ENCODE measurements at regions not wholly inside any gene's neighbourhood (a gene's known extent, or its start where the extent isn't known, plus 50 kb on each side); places are given as distances from the start of the nearest gene placed in this dataset.

GRCh38 chr18:55934821-55935220 is 346.8 kb upstream of the TCF4 start:
- Histone ChIP-seq H3K4me2 (no peak overlapping the region), H3K4me1 (no peaks in the 10 kb centered on the region), H3K4me3 (no peak overlapping the region), H3K27ac (no peak overlapping the region), H3K9me3 (no peaks in the 10 kb centered on the region)
- DNase-seq (ENCODE audit: low read depth in 1 of 2, low spot score in 1 of 2) (no peak), FAIRE-seq (no peak), ATAC-seq (no peak)
- TF ChIP-seq PBX3 (IDR thresholded peaks at IDR 0.05), result no peak
- TF ChIP-seq CBX2 (IDR thresholded peaks at IDR 0.05; ENCODE audit: borderline replicate concordance, low read depth), result no peak
- no peak for TF ChIP-seq CHD2 (IDR thresholded peaks at IDR 0.05; ENCODE audit: low read length, partially characterized antibody)
- TF ChIP-seq KDM5A (IDR thresholded peaks at IDR 0.05), result no peak
- TF ChIP-seq CEBPB (IDR thresholded peaks at IDR 0.05), result no peak
- no peak for TF ChIP-seq ZSCAN20 (CRISPR knock-in tag; IDR thresholded peaks at IDR 0.05)
- TF ChIP-seq NR3C1 (IDR thresholded peaks at IDR 0.05), result no peak
- TF ChIP-seq MAFK (IDR thresholded peaks at IDR 0.05; ENCODE audit: partially characterized antibody), result no peak
- no peak for TF ChIP-seq ZNF302 (CRISPR knock-in tag; IDR thresholded peaks at IDR 0.05)
- no peak for TF ChIP-seq HMGXB4 (CRISPR knock-in tag; IDR thresholded peaks at IDR 0.05; ENCODE audit: borderline replicate concordance)
- TF ChIP-seq NPAS2 (CRISPR knock-in tag; IDR thresholded peaks at IDR 0.05; ENCODE audit: borderline replicate concordance), result no peak
- TF ChIP-seq RNF2 (IDR thresholded peaks at IDR 0.05; ENCODE audit: borderline replicate concordance, low read depth), result no peak
- no peak for TF ChIP-seq RAD21 (conservative IDR thresholded peaks at IDR 0.05 in 1 of 2, IDR thresholded peaks at IDR 0.05 in 1 of 2)
- no peak for TF ChIP-seq CTCF (IDR thresholded peaks at IDR 0.05)
- no peak for TF ChIP-seq JUNB (IDR thresholded peaks at IDR 0.05)
- TF ChIP-seq TFCP2L1 (CRISPR knock-in tag; IDR thresholded peaks at IDR 0.05), result no peak
- TF ChIP-seq KDM1A (IDR thresholded peaks at IDR 0.05; ENCODE audit: low read depth), result no peak
- no peak for TF ChIP-seq RCOR1 (IDR thresholded peaks at IDR 0.05; ENCODE audit: low read depth, low read length)
- no peak for TF ChIP-seq POLR2AphosphoS2 (conservative IDR thresholded peaks at IDR 0.05; ENCODE audit: low read length)
- no peak for TF ChIP-seq POLR2A (IDR thresholded peaks at IDR 0.05; ENCODE audit: low read length)
- ChIA-PET POLR2A (no interaction called here), CTCF (no interaction called here)

GRCh38 chr18:55932675-55933074 is 344.7 kb upstream of the TCF4 start:
- ATAC-seq (no peak), FAIRE-seq (no peak), DNase-seq (ENCODE audit: low read depth in 1 of 2, low spot score in 1 of 2) (no peak)
- Histone ChIP-seq H3K4me1 (no peaks in the 10 kb centered on the region), H3K4me2 (no peak overlapping the region), H3K4me3 (no peak overlapping the region), H3K27ac (no peak overlapping the region), H3K9me3 (no peaks in the 10 kb centered on the region)
- ChIA-PET POLR2A (no interaction called here), CTCF (no interaction called here)
- no peak for TF ChIP-seq HOXA7 (CRISPR knock-in tag; IDR thresholded peaks at IDR 0.05)
- no peak for TF ChIP-seq KDM1A (IDR thresholded peaks at IDR 0.05; ENCODE audit: low read depth)
- TF ChIP-seq HOXB5 (CRISPR knock-in tag; IDR thresholded peaks at IDR 0.05), result no peak
- no peak for TF ChIP-seq NFE2L2 (conservative IDR thresholded peaks at IDR 0.05; ENCODE audit: low read length)
- TF ChIP-seq NR3C1 (IDR thresholded peaks at IDR 0.05), result no peak
- no peak for TF ChIP-seq BHLHE40 (IDR thresholded peaks at IDR 0.05; ENCODE audit: low read depth, low read length)
- TF ChIP-seq PHF8 (IDR thresholded peaks at IDR 0.05; ENCODE audit: borderline replicate concordance, low read depth), result no peak
- TF ChIP-seq USF2 (IDR thresholded peaks at IDR 0.05), result no peak
- no peak for TF ChIP-seq MYC (IDR thresholded peaks at IDR 0.05; ENCODE audit: borderline replicate concordance, low read length)
- no peak for TF ChIP-seq CEBPB (IDR thresholded peaks at IDR 0.05)
- TF ChIP-seq JUNB (IDR thresholded peaks at IDR 0.05), result no peak
- TF ChIP-seq HEYL (CRISPR knock-in tag; IDR thresholded peaks at IDR 0.05), result no peak
- no peak for TF ChIP-seq RARB (CRISPR knock-in tag; IDR thresholded peaks at IDR 0.05)
- TF ChIP-seq MAZ (IDR thresholded peaks at IDR 0.05; ENCODE audit: borderline replicate concordance, low read depth, low read length), result no peak
- TF ChIP-seq FOSB (CRISPR knock-in tag; IDR thresholded peaks at IDR 0.05), result no peak
- TF ChIP-seq GATA3 (IDR thresholded peaks at IDR 0.05; ENCODE audit: borderline replicate concordance), result no peak
- no CpG with 5 or more reads among the region's 1 CpG for WGBS (ENCODE audit: missing lambda C conversion rate)
